Astrocyte (in vitro differentiated cells and primary cell): ENCODE measurements at regions not wholly inside any gene's neighbourhood (a gene's known extent, or its start where the extent isn't known, plus 50 kb on each side); places are given as distances from the start of the nearest gene placed in this dataset.

ENCODE experiments used
- DNase-seq: peaks from one replicate; pipeline ENCODE4 v3.0.0-alpha.2; 2010; ENCODE audit warnings: low read depth
- FAIRE-seq: peaks from 2 replicates; lab custom pipeline; 2011; peaks lifted over from hg19 to GRCh38; lab: Jason Lieb, UNC
- H2AFZ ChIP-seq: 2 replicates; pipeline ENCODE4 v1.6.0; 2012; ENCODE audit warnings: low read depth, low read length, inconsistent platforms
- H3K27ac ChIP-seq: 2 replicates; pipeline ENCODE4 v1.5.1; 2011; ENCODE audit warnings: low read depth, low read length, inconsistent platforms
- H3K27me3 ChIP-seq: 2 replicates; pipeline ENCODE4 v1.6.0; 2011; ENCODE audit warnings: low read length, inconsistent platforms; ENCODE audit not compliant: insufficient read depth
- H3K36me3 ChIP-seq: 2 replicates; pipeline ENCODE4 v1.5.1; 2011; ENCODE audit warnings: low read length, inconsistent platforms; ENCODE audit not compliant: insufficient read depth
- H3K4me1 ChIP-seq: 2 replicates; pipeline ENCODE4 v1.5.1; 2011; ENCODE audit warnings: low read length, inconsistent platforms; ENCODE audit not compliant: insufficient read depth
- H3K4me2 ChIP-seq: 2 replicates; pipeline ENCODE4 v1.6.0; 2012; ENCODE audit warnings: low read length, inconsistent platforms
- H3K4me3 ChIP-seq: 2 replicates; pipeline ENCODE4 v1.5.1; 2011; ENCODE audit warnings: low read depth, mild to moderate bottlenecking, low read length, inconsistent platforms; ENCODE audit not compliant: insufficient read depth
- H3K79me2 ChIP-seq: 2 replicates; pipeline ENCODE4 v1.6.0; 2012; ENCODE audit warnings: mild to moderate bottlenecking, low read length, inconsistent platforms; ENCODE audit not compliant: insufficient read depth
- H3K9ac ChIP-seq: 2 replicates; pipeline ENCODE4 v1.6.0; 2012; ENCODE audit warnings: mild to moderate bottlenecking, low read length, inconsistent platforms
- H3K9me3 ChIP-seq: 2 replicates; pipeline ENCODE4 v1.5.1; 2012; ENCODE audit warnings: low read depth, mild to moderate bottlenecking, low read length, inconsistent platforms; ENCODE audit not compliant: insufficient read depth
- H4K20me1 ChIP-seq: 2 replicates; pipeline ENCODE4 v1.6.0; 2012; ENCODE audit warnings: low read length, inconsistent platforms; ENCODE audit not compliant: insufficient read depth
- H3K27ac Mint-ChIP-seq: one replicate; pipeline ENCODE4 v1.8.0; 2021; ENCODE audit warnings: mild to moderate bottlenecking, mixed read lengths; ENCODE audit not compliant: unreplicated experiment
- H3K27me3 Mint-ChIP-seq: one replicate; pipeline ENCODE4 v1.8.0; 2021; ENCODE audit warnings: low read depth, mixed read lengths; ENCODE audit not compliant: unreplicated experiment
- H3K36me3 Mint-ChIP-seq: one replicate; pipeline ENCODE4 v1.8.0; 2021; ENCODE audit warnings: low read depth, mixed read lengths; ENCODE audit not compliant: unreplicated experiment
- H3K4me1 Mint-ChIP-seq: one replicate; pipeline ENCODE4 v1.8.0; 2021; ENCODE audit warnings: low read depth, mixed read lengths; ENCODE audit not compliant: unreplicated experiment
- H3K4me3 Mint-ChIP-seq: one replicate; pipeline ENCODE4 v1.8.0; 2021; ENCODE audit warnings: mild to moderate bottlenecking, moderate library complexity, mixed read lengths; ENCODE audit not compliant: unreplicated experiment
- H3K9me3 Mint-ChIP-seq: one replicate; pipeline ENCODE4 v1.8.0; 2021; ENCODE audit warnings: mild to moderate bottlenecking, mixed read lengths; ENCODE audit not compliant: unreplicated experiment
- CTCF ChIP-seq: IDR thresholded peaks from 2 replicates; pipeline ENCODE4 v1.5.1; 2011; ENCODE audit warnings: low read depth, mild to moderate bottlenecking, inconsistent platforms, low read length, moderate library complexity; ENCODE audit not compliant: insufficient read depth
- EZH2 ChIP-seq: IDR thresholded peaks from 2 replicates; pipeline ENCODE4 v1.6.1; 2012; ENCODE audit warnings: mild to moderate bottlenecking, low read length, inconsistent platforms; ENCODE audit not compliant: insufficient read depth

GRCh38 chr18:42222557-42222956 is 267.5 kb downstream of the PIK3C3 start:
- no peak overlapping the region for H3K4me3 Mint-ChIP-seq
- no peak for TF ChIP-seq CTCF
- TF ChIP-seq EZH2, result no peak
- FAIRE-seq (no peak), DNase-seq (no peak)
- H3K27ac Mint-ChIP-seq, result no peak overlapping the region
- no peaks in the 10 kb centered on the region for H4K20me1 ChIP-seq
- no peaks in the 10 kb centered on the region for H3K36me3 Mint-ChIP-seq
- no peaks in the 10 kb centered on the region for H3K27me3 ChIP-seq
- no peaks in the 10 kb centered on the region for H3K36me3 ChIP-seq
- no peak overlapping the region for H2AFZ ChIP-seq
- H3K4me1 Mint-ChIP-seq, result no peaks in the 10 kb centered on the region
- H3K4me2 ChIP-seq, result no peak overlapping the region
- H3K4me3 ChIP-seq, result no peak overlapping the region
- H3K27me3 Mint-ChIP-seq, result no peaks in the 10 kb centered on the region
- H3K9me3 Mint-ChIP-seq, result peaks cover 3% of the 10 kb centered on the region
- no peaks in the 10 kb centered on the region for H3K9me3 ChIP-seq
- no peaks in the 10 kb centered on the region for H3K4me1 ChIP-seq
- H3K79me2 ChIP-seq, result no peaks in the 10 kb centered on the region
- H3K9ac ChIP-seq, result no peak overlapping the region
- H3K27ac ChIP-seq, result no peak overlapping the region

- Mint-ChIP-seq H3K27ac (no peak overlapping the region), H3K36me3 (no peaks in the 10 kb centered on the region), H3K27me3 (no peaks in the 10 kb centered on the region), H3K4me3 (no peak overlapping the region), H3K9me3 (no peaks in the 10 kb centered on the region), H3K4me1 (no peaks in the 10 kb centered on the region)
- Histone ChIP-seq H3K9ac (no peak overlapping the region), H3K36me3 (no peaks in the 10 kb centered on the region), H3K79me2 (no peaks in the 10 kb centered on the region), H3K27ac (no peak overlapping the region), H3K9me3 (no peaks in the 10 kb centered on the region), H3K4me1 (no peaks in the 10 kb centered on the region), H4K20me1 (no peaks in the 10 kb centered on the region), H3K4me2 (no peak overlapping the region), H2AFZ (no peak overlapping the region), H3K27me3 (no peaks in the 10 kb centered on the region), H3K4me3 (no peak overlapping the region)
- TF ChIP-seq EZH2 (no peak), CTCF (no peak)
- FAIRE-seq, result no peak
- no peak for DNase-seq
Observed at GRCh38 chr18:42228581-42228980, 273.5 kb downstream of the PIK3C3 start.

- no peaks in the 10 kb centered on the region for H3K9me3 Mint-ChIP-seq
Observed at GRCh38 chr18:42229211-42230210, 274.5 kb downstream of the PIK3C3 start.

More at GRCh38 chr18:42229211-42230210, 274.5 kb downstream of the PIK3C3 start:
- Mint-ChIP-seq H3K36me3 (no peaks in the 10 kb centered on the region), H3K4me3 (no peak overlapping the region), H3K4me1 (no peaks in the 10 kb centered on the region), H3K27ac (no peak overlapping the region), H3K27me3 (no peaks in the 10 kb centered on the region)
- FAIRE-seq (no peak), DNase-seq (no peak)
- Histone ChIP-seq H3K4me1 (no peaks in the 10 kb centered on the region), H3K4me3 (no peak overlapping the region), H3K27me3 (no peaks in the 10 kb centered on the region), H3K79me2 (no peaks in the 10 kb centered on the region), H3K36me3 (no peaks in the 10 kb centered on the region), H3K27ac (no peak overlapping the region), H3K4me2 (no peak overlapping the region), H2AFZ (no peak overlapping the region), H3K9me3 (no peaks in the 10 kb centered on the region), H4K20me1 (no peaks in the 10 kb centered on the region), H3K9ac (no peak overlapping the region)
- no peak for TF ChIP-seq CTCF
- no peak for TF ChIP-seq EZH2
